ENCODE measurements at regions not wholly inside any gene's neighbourhood (a gene's known extent, or its start where the extent isn't known, plus 50 kb on each side); places are given as distances from the start of the nearest gene placed in this dataset.
A peak's percentile ranks its signal among the peaks of the same experiment; 100 is the strongest.

- intact Hi-C loops (cut with micrococcal nuclease; ENCODE audit: unreplicated experiment) (no loop called here), in situ Hi-C loops (cut with HindIII; ENCODE audit: extremely low pct_ligation_motif_present, low pct_unique_long_range_greater_than_20kb) (no loop called here)
- Histone ChIP-seq H3K4me3 (replicated peaks in 1 of 3; ENCODE audit: insufficient read depth in 1 of 3, low read depth in 2 of 3, low read length in 3 of 3) (no peak overlapping the region), H3K79me2 (ENCODE audit: insufficient read depth, low read length) (no peaks in the 10 kb centered on the region), H3K4me2 (ENCODE audit: low read depth, low read length) (no peak overlapping the region), H4K20me1 (ENCODE audit: insufficient read depth, low read length) (no peaks in the 10 kb centered on the region), H3K36me3 (replicated peaks in 1 of 2; ENCODE audit: control insufficient read depth in 1 of 2, insufficient read depth in 2 of 2, low read length in 2 of 2) (no peaks in the 10 kb centered on the region), H3K27me3 (ENCODE audit: control insufficient read depth in 1 of 2, insufficient read depth in 2 of 2, low read length in 2 of 2) (no peaks in the 10 kb centered on the region), H3K9ac (ENCODE audit: insufficient read depth, low read depth, low read length) (no peak overlapping the region), H2AFZ (ENCODE audit: low read length) (no peak overlapping the region), H3K4me1 (ENCODE audit: insufficient read depth, low read length) (no peaks in the 10 kb centered on the region), H3K9me3 (ENCODE audit: low read length) (no peaks in the 10 kb centered on the region), H3K27ac (ENCODE audit: extremely low read length, insufficient read depth, low read length) (no peak overlapping the region)
- DNase-seq (ENCODE audit: low spot score) (no peak), ATAC-seq (no peak), FAIRE-seq (no peak)
- BruUV-seq (replicated peaks), result no TSS peak
- WGBS (ENCODE audit: low lambda C conversion rate), result 54% methylated on average over 1 of the region's 1 CpG
- POLR2A ChIA-PET, result no interaction called here
- CTCF ChIA-PET (ENCODE audit: low intra/inter-chr PET ratio, low total read pairs), result no interaction called here
- peak; percentile 86 for TF ChIP-seq MNT (IDR thresholded peaks at IDR 0.05)
- TF ChIP-seq GPN1 (CRISPR knock-in tag; IDR thresholded peaks at IDR 0.05; ENCODE audit: borderline replicate concordance), result no peak
These were observed 566.1 kb downstream of the TBL1XR1 start for GRCh38 chr3:176631165-176631564.

GRCh38 chr3:176628101-176628639, 569.1 kb downstream of the TBL1XR1 start:
- Histone ChIP-seq H3K79me2 (ENCODE audit: insufficient read depth, low read length) (no peaks in the 10 kb centered on the region), H4K20me1 (ENCODE audit: insufficient read depth, low read length) (no peaks in the 10 kb centered on the region), H3K9me3 (ENCODE audit: low read length) (no peaks in the 10 kb centered on the region), H3K36me3 (replicated peaks in 1 of 2; ENCODE audit: control insufficient read depth in 1 of 2, insufficient read depth in 2 of 2, low read length in 2 of 2) (no peaks in the 10 kb centered on the region), H2AFZ (ENCODE audit: low read length) (no peak overlapping the region), H3K27me3 (ENCODE audit: control insufficient read depth in 1 of 2, insufficient read depth in 2 of 2, low read length in 2 of 2) (no peaks in the 10 kb centered on the region), H3K27ac (ENCODE audit: extremely low read length, insufficient read depth, low read length) (no peak overlapping the region), H3K4me3 (replicated peaks in 1 of 3; ENCODE audit: insufficient read depth in 1 of 3, low read depth in 2 of 3, low read length in 3 of 3) (no peak overlapping the region), H3K9ac (ENCODE audit: insufficient read depth, low read depth, low read length) (no peak overlapping the region), H3K4me1 (ENCODE audit: insufficient read depth, low read length) (no peaks in the 10 kb centered on the region), H3K4me2 (ENCODE audit: low read depth, low read length) (no peak overlapping the region)
- in situ Hi-C loops (cut with HindIII; ENCODE audit: extremely low pct_ligation_motif_present, low pct_unique_long_range_greater_than_20kb) (no loop called here), intact Hi-C loops (cut with micrococcal nuclease; ENCODE audit: unreplicated experiment) (no loop called here)
- POLR2A ChIA-PET, result no interaction called here
- 7% methylated on average over 2 of the region's 2 CpGs for WGBS (ENCODE audit: low lambda C conversion rate)
- CTCF ChIA-PET (ENCODE audit: low intra/inter-chr PET ratio, low total read pairs), result no interaction called here
- no peak for TF ChIP-seq NFE2L2 (IDR thresholded peaks at IDR 0.05; ENCODE audit: low read length)
- no peak for TF ChIP-seq CHCHD3 (CRISPR knock-in tag; IDR thresholded peaks at IDR 0.05)
- TF ChIP-seq ZNF598 (CRISPR knock-in tag; IDR thresholded peaks at IDR 0.05; ENCODE audit: borderline replicate concordance), result no peak
- ATAC-seq (no peak), DNase-seq (ENCODE audit: low spot score) (no peak), FAIRE-seq (no peak)
- no TSS peak for BruUV-seq (replicated peaks)
